GM04504 (cell line): ENCODE measurements at regions not wholly inside any gene's neighbourhood (a gene's known extent, or its start where the extent isn't known, plus 50 kb on each side); places are given as distances from the start of the nearest gene placed in this dataset.

Experiments
- DNase-seq: peaks from one replicate; pipeline ENCODE4 v3.0.0-alpha.2; 2012; ENCODE audit warnings: low read depth

DNA sequence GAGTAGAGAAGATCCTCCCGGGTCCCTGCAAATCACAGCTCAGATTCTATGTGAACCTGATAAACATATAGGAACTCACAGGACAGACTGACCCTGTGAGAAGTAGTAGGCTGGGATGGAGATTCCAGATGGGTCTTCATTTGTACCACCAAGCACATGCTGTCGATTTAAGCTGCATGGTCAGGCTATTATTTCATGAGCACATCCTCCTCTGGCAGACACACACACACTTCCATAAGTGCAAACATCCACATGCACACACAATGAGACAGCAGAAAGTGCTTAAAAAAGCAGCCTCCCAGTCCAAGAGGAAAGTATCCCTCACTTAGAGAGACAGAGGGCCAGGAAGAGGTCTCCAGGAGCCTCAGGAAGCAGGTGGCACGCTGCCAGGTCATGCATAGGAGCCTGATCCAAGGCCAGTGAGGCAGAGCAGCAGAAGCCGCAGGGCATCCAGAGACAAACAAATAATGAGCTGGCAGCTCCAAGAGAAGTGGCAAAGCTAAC lies 131.8 kb downstream of the UNC5CL start:
- DNase-seq = peak; percentile 41

DNA sequence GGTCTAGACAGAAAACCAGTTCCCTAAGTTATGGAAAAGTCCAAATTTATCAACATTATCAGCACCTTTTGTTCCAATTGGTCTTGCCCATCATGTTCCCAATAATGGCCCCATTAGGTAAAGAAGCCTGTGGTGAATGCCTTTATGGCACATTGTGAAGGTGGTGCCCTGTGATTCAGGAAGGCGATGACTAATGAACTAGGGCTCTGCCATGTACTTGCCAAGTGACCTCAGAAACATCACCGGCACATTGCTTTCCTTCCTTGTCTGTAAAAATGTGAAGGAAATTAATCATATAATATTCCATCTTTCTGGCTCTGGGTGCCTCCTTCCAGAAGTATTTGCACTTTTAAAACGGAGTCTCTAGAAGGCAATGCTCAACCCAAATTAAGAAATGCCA lies 132.3 kb downstream of the UNC5CL start:
- no peak for DNase-seq

- DNase-seq = no peak
Observed at GRCh38 chr6:40904583-40905194, 134.3 kb downstream of the UNC5CL start.

DNA sequence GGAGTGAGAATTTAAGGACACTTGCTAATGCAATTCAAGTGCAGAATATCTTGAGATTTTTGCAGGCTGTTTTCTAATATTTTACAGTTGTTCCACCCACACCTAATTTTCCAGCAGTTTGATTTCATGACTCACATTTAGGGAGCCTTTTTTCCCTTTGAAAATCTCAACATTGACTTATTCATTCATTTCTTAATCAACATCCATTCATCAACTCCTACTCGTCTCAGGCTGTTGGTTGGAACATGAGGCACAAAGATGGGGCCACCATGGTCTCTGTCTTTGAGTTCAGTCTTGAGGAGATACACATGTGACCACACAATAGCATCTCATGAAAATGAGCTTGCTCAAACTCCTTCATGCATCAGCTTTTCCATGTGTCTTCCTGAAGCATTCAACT lies 135.6 kb downstream of the UNC5CL start:
- no peak for DNase-seq

- DNase-seq = no peak
Observed at GRCh38 chr6:40901322-40902055, 137.5 kb downstream of the UNC5CL start.

DNA sequence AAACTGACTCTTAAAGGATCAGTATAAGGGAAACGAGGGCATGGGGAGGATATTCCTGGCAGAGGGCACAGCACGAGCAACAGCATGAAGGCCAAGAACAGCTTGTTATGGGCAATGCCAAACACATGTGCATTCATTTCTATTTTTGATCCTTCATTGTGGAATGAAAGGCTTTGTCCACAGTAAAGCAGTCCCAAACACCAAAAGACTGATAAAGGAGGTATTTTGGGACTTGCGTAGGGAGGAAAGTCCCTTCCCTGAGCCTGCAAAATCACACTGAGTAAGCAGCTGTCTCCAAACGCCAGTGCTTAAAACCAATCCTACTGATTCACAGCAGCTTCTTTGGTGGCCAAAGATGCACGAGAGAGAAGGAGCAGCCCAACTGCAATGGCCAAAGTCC lies 138.2 kb downstream of the UNC5CL start:
- no peak for DNase-seq

- no peak for DNase-seq
Observed at GRCh38 chr6:40899684-40900155, 139.3 kb downstream of the UNC5CL start.

GRCh38 chr6:40898073-40898472 lies 140.9 kb downstream of the UNC5CL start:
- no peak for DNase-seq

DNA sequence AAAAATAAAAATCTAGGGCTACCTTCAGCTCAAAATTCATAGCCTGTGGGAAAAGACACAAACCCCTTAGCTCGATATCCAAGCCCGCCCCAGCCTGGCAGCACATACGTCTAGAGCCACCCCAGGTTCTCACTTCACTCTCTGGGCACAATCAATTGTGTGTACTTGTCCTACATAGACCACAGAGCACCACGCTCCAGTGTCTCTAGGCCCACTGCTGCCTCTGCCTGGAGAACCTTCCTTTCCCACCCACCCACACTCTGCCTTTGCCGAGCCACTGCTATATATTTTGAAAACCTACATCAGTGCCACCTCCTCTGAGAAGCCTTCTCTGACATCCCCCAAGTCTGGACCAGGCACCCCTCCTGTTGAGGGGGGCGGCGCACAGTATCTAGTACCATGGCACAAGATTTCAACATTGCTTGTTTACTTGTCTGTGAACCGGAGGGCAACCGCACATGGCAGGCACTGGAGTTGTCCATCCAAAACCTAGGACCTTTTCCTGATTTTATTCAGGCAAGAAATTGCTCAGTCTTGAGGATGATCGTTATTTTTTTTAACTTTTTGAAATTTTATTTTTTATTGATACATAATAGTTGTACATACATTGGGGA lies 141.5 kb downstream of the UNC5CL start:
- DNase-seq = no peak

- DNase-seq = no peak
Observed at GRCh38 chr6:40896696-40897095, 142.3 kb downstream of the UNC5CL start.

DNA sequence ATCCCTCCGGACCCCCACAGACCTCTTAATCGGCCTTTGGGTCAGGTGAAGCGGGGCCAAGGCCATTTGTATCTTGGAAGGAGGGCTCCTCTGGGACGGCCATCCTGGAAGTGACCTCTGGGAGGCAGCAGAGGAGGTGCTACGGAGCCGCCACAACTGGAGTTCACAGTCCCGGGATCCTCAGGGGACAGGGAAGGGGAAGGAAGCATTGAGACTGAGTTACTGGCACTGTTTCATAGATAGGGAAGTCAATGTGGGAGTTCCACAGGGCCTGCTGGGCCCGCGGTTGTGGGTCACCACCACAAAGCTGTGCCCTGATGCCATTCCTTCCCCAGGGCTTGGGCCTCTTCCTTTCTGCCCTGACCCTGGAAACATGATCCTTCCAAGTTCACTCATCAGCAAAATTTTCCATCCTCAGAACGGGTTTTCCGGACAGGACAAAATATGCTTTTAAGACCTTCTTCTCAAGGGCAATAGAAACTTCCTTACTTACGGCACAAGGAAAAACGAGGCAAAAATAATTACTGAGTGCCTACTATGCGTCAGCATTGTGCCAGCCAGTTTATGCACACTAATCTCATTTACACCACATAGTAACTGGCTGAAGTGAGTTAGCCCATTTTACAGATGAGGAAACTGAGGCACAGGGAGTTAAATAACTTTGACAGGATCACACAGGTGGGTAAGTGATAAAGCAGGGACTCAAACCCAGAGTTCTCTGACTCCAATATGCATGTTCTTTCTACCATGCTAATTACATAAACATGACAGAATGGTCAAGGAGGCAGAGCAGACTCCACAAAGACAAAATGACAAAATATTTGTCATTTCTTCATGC lies 143.8 kb downstream of the UNC5CL start:
- peak; percentile 46 for DNase-seq

DNA sequence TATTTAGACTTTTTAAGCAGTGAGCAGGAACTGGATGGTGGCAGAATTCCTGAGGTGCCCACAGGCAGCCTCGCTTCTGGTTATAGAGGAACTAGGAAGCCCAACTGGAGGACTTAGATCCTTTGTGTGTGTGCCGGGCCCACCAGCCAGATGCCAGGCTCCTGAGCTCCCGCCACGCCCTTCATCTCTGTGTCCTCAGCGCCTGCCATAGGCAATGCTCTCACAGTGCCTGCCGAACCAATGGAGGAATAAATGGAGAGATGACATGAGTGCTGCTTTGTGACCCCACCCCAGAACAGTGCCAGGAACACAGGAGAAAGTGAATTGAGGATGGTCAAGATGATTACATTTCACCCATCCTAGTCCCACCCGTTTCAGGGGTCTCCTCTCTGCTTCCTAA lies 146.0 kb downstream of the UNC5CL start:
- DNase-seq = no peak

GRCh38 chr6:40892223-40892622 lies 146.8 kb downstream of the UNC5CL start:
- no peak for DNase-seq

GRCh38 chr6:40891686-40892085 lies 147.3 kb downstream of the UNC5CL start:
- DNase-seq = no peak

- no peak for DNase-seq
Observed at GRCh38 chr6:40891131-40891530, 147.9 kb downstream of the UNC5CL start.

DNA sequence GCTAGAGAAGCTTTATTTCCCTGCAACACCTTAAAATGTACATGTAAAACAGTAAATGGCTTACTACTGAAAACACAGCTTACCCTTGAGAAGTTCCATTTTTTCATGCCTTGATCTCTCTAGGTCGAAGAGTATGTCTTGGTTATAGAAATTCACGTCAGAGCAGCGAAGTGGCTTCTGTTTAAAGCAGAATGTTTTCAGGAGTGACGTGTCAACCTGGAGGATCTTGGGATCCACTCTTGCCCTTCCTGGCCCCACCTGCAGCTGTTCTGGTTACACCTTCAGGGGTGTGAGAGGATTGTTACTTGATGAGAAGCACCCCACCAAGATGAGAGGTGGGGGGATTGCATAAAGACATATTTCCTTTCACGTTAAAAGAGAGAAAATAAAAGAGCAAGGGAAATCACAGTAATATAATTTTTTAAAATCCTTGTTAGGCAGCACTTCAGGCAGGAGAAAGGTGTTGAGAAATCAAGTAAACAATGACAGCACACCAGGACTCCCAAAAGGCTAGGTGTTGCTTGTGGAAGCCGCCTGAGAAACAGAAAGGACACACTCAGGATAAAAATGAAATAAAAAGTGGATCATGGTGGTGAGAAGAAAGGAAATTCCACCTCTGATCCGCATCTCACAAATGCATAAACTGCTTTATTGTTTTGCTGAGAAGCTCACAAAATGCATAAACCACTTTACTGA lies 149.7 kb downstream of the UNC5CL start:
- no peak for DNase-seq

DNA sequence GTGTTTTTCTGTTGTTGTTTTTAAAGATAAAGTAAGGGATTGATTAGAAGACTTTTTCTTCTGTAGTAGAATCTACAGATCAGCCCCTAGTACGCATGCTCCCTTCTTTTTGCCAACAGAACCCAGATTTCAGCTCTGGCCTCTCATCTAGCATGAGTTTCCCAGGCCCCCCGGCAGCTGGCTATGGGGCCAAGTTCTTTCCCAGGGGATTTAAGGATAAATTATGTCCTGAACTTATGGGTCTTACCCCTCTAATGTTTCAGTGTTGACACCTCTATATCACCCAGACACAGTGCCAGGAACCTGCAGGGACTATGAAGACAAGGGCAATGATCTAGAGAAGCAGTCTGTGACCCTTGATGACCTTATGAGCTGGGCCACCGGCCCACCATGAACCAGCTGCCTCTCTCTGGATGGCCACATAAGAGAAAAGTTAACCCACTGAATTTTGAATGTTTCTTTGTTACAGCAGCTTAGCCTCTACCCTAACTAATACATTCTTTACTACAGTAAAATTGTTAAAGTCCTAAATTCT lies 150.5 kb downstream of the UNC5CL start:
- DNase-seq = no peak

- DNase-seq = no peak
Observed at GRCh38 chr6:40887792-40888340, 151.2 kb downstream of the UNC5CL start.

- no peak for DNase-seq
Observed at GRCh38 chr6:40887079-40887791, 151.8 kb downstream of the UNC5CL start.

- DNase-seq = no peak
Observed at GRCh38 chr6:40885139-40885774, 153.8 kb downstream of the UNC5CL start.
